ENCODE measurements at regions not wholly inside any gene's neighbourhood (a gene's known extent, or its start where the extent isn't known, plus 50 kb on each side); places are given as distances from the start of the nearest gene placed in this dataset.
"Not testable (repeated sequence)": the region's sequence is repeated elsewhere in the genome, so short reads cannot be mapped to it uniquely, and the experiment has no call there.

GRCh38 chr16:86850670-86851069 lies 272.3 kb downstream of the FOXL1 start:
- Mint-ChIP-seq H3K4me3 (no peak overlapping the region), H3K36me3 (no peaks in the 10 kb centered on the region), H3K9me3 (peaks cover 1% of the 10 kb centered on the region), H3K4me1 (no peaks in the 10 kb centered on the region), H3K27ac (no peak overlapping the region), H3K27me3 (peaks cover 3% of the 10 kb centered on the region)
- no peak for DNase-seq
- CTCF ChIA-PET, result no interaction called here

- Mint-ChIP-seq H3K27me3 (peaks cover 3% of the 10 kb centered on the region), H3K27ac (no peak overlapping the region), H3K36me3 (no peaks in the 10 kb centered on the region), H3K4me3 (no peak overlapping the region), H3K9me3 (no peaks in the 10 kb centered on the region), H3K4me1 (no peaks in the 10 kb centered on the region)
- DNase-seq, result no peak
- CTCF ChIA-PET, result no interaction called here
Observed at GRCh38 chr16:86852135-86852534, 273.8 kb downstream of the FOXL1 start.

DNA sequence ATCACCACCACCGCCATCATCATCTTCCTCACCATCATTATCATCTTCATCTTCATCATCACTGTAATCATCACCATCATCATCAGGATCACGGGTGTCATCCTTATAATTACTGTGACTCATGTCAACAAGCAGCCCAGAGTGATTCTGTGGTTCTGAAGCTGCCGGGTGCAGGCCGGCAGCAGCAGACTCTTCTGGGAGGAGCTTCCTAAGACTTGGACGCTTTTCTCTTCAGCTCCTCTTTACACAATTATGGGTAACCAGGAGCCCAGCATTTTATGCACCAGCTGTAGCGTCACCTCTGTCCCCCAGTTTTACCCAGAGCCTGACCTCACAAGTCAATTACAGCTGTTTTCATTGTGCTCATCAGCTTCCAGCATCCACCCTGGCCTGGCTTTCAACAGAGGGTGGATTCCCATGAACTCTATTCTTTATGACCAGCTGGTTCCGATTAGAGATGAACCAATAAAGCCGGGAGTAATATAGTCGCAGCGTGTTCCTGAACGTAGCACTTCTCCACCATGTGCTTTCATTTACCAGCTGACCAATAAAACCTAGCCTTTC lies 275.8 kb downstream of the FOXL1 start:
- no peak overlapping the region for H3K27ac Mint-ChIP-seq
- CTCF ChIA-PET, result no interaction called here
- peaks cover 3% of the 10 kb centered on the region for H3K27me3 Mint-ChIP-seq
- no peak for DNase-seq
- H3K36me3 Mint-ChIP-seq, result no peaks in the 10 kb centered on the region
- H3K9me3 Mint-ChIP-seq, result no peaks in the 10 kb centered on the region
- no peaks in the 10 kb centered on the region for H3K4me1 Mint-ChIP-seq
- H3K4me3 Mint-ChIP-seq, result no peak overlapping the region

DNA sequence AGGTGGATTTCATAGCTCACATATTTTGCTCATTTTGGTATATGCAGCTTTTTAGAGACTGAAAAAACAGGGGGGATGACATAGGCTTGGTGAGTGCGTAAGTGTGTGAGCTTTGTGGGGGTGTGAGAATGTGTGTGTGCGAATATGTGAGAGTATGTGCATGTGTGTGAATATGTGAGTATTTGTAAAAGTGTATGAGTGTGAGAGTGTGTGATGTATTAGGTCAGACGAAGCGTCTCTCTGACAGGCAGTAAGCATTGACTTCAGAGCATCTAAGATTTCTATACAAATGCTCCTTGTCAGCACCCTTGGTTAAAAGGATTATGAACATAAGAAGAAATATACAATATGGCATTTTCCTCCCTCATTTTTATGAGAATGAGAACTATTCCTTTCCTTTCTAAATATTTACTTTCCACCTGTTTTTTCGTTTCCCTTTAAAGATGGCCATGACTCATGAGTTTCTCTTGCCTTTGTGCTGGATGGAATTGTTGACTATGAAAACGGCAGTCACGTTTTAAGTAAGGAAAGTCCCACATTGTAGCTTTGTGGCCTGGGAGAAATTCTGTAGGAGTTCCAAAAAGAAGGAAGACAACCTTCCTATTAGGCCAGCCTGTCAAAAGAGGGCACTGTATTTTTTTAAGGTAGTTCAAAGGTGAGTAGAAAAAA lies 276.4 kb downstream of the FOXL1 start:
- no peaks in the 10 kb centered on the region for H3K9me3 Mint-ChIP-seq
- DNase-seq, result no peak
- CTCF ChIA-PET, result no interaction called here
- peaks cover 3% of the 10 kb centered on the region for H3K27me3 Mint-ChIP-seq
- no peaks in the 10 kb centered on the region for H3K36me3 Mint-ChIP-seq
- no peak overlapping the region for H3K27ac Mint-ChIP-seq
- no peak overlapping the region for H3K4me3 Mint-ChIP-seq
- H3K4me1 Mint-ChIP-seq, result no peaks in the 10 kb centered on the region

DNA sequence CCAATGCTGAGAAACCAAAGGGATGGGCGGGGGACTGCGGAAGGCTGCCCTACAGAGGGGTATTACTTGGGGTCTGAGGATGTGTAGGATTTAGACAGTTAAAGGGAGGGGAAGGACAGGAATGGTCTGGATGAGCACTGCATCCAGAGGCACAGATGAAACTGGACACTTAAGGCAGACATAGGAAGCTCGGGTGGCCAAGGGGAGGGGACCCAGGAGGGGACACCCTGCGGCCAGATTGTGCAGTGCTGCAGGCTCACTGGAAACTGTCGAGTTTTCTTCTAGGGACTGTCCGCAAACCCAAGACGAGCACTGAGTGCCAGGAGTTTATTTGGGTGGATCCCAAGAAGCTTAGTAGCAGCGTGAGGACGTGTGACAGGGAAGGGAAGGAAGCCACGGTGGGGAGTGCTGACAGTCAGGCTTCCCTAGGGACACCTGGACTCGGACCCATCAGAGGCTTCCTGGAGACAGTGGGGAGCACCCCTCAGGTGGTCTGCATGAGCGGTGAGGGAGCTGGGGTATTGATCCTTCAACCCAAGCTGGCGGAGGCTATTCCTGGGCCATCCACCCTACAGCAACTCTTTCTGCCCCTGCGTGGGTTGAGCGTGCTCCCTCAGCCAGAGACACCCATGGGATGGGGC lies 278.7 kb downstream of the FOXL1 start:
- Mint-ChIP-seq H3K27me3 (no peaks in the 10 kb centered on the region), H3K27ac (no peak overlapping the region), H3K36me3 (no peaks in the 10 kb centered on the region), H3K4me3 (no peak overlapping the region), H3K4me1 (no peaks in the 10 kb centered on the region), H3K9me3 (no peaks in the 10 kb centered on the region)
- DNase-seq, result no peak
- CTCF ChIA-PET, result no interaction called here

GRCh38 chr16:86857807-86858206 lies 279.5 kb downstream of the FOXL1 start:
- Mint-ChIP-seq H3K36me3 (no peaks in the 10 kb centered on the region), H3K4me3 (no peak overlapping the region), H3K27me3 (no peaks in the 10 kb centered on the region), H3K27ac (no peak overlapping the region), H3K9me3 (no peaks in the 10 kb centered on the region), H3K4me1 (no peaks in the 10 kb centered on the region)
- CTCF ChIA-PET, result no interaction called here
- DNase-seq, result no peak

DNA sequence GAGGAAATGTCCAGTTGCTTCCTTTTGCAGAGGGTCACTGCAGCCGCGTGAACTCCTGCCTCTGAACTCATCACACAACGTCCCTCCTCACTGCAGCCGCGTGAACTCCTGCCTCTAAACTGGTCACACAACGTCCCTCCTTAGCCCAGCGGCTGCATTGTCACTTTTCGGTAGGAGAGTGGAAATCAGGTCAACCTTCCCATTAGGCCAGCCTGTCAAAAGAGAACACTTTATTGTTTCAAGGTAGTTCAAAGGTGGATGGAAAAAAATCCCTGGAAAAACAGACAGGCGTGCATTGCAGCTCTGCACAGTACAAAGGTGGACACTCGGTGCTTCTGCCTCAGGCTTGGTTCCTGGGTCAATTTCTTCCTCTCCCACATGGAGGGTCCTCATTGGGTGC lies 280.2 kb downstream of the FOXL1 start:
- CTCF ChIA-PET, result no interaction called here
- Mint-ChIP-seq H3K27me3 (no peaks in the 10 kb centered on the region), H3K4me3 (no peak overlapping the region), H3K27ac (no peak overlapping the region), H3K36me3 (no peaks in the 10 kb centered on the region), H3K4me1 (no peaks in the 10 kb centered on the region), H3K9me3 (no peaks in the 10 kb centered on the region)
- no peak for DNase-seq

DNA sequence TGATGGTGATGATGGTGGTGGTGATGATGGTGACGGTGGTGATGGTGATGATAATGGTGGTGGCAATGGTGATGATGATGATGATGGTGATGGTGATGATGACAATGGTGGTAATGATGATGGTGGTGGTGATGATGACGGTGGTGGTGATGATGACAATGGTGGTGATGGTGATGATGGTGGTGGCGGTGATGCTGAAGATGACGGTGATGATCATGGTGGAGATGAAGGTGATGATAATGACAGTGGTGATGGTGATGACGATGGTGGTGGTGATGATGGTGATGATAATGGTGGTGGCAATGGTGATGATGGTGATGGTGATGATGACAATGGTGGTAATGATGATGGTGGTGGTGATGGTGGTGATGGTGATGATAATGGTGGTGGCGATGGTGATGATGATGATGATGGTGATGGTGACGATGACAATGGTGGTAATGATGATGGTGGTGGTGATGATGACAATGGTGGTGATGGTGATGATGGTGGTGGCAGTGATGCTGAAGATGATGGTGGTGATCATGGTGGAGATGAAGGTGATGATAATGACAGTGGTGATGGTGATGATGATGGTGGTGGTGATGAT lies 283.0 kb downstream of the FOXL1 start:
- H3K36me3 Mint-ChIP-seq, CTCF ChIA-PET, H3K9me3 Mint-ChIP-seq, H3K27me3 Mint-ChIP-seq, H3K4me1 Mint-ChIP-seq, DNase-seq, H3K27ac Mint-ChIP-seq, H3K4me3 Mint-ChIP-seq: not testable (repeated sequence)

DNA sequence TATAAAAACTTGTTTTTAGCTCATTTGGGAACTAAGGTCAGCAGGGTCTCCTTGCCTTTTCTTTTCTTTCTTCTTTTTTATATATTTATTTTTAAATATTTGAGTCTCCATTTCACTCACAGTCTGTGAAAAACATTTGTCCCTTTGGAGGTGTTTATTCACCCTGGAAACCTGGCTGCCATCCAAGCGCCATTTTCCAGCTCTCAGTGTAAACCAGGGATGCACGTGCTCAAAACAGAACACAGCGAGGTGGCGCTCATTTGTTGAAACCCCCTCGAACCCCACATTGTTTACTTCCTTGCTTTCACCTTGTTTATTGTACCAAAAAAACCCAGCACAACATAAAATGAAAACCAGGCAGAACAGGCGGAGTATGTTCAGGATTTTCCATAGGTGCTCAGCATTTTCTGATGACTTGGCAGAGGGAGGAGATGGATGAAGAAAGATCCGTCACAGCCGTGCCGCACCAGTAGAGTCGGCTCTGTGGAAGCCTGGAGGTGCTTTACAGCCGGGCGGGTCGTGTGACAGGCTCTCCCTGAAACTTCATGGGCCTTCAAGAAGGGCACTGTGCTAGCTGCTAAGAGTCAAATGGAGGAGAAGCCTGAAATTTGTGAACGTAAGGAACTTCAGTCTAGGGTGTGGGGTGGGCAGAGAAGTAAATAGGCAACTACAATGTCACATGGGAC lies 284.4 kb downstream of the FOXL1 start:
- peaks cover 3% of the 10 kb centered on the region for H3K9me3 Mint-ChIP-seq
- H3K4me1 Mint-ChIP-seq, result no peaks in the 10 kb centered on the region
- DNase-seq, result no peak
- CTCF ChIA-PET, result no interaction called here
- H3K27me3 Mint-ChIP-seq, result no peaks in the 10 kb centered on the region
- no peak overlapping the region for H3K4me3 Mint-ChIP-seq
- no peaks in the 10 kb centered on the region for H3K36me3 Mint-ChIP-seq
- H3K27ac Mint-ChIP-seq, result no peak overlapping the region

DNA sequence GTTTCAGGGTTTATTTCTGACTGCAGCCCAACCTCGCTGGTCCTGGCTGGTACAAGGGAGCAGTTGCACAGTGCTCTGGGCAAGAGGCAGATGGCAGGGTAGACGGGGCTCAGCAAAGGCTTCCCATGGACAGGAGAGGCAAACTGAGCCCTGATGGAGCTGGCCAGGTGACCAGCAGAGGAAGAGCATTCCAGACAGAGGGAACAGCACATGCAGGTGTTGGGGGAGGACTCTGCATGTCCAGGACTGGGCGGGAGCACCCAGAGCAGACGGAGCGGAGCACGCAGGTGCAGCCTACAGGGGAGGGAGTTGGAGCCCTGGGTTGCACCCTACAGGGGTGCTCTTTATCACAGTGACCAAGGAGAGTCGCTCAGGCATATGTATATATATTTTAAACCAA lies 285.3 kb downstream of the FOXL1 start:
- Mint-ChIP-seq H3K27me3 (no peaks in the 10 kb centered on the region), H3K4me1 (no peaks in the 10 kb centered on the region), H3K27ac (no peak overlapping the region), H3K36me3 (no peaks in the 10 kb centered on the region), H3K9me3 (peaks cover 3% of the 10 kb centered on the region), H3K4me3 (no peak overlapping the region)
- CTCF ChIA-PET, result no interaction called here
- no peak for DNase-seq

GRCh38 chr16:86864586-86864985 lies 286.2 kb downstream of the FOXL1 start:
- Mint-ChIP-seq H3K4me3 (no peak overlapping the region), H3K27ac (no peak overlapping the region), H3K27me3 (no peaks in the 10 kb centered on the region), H3K36me3 (no peaks in the 10 kb centered on the region), H3K9me3 (peaks cover 3% of the 10 kb centered on the region), H3K4me1 (no peaks in the 10 kb centered on the region)
- DNase-seq, result no peak
- CTCF ChIA-PET, result no interaction called here

DNA sequence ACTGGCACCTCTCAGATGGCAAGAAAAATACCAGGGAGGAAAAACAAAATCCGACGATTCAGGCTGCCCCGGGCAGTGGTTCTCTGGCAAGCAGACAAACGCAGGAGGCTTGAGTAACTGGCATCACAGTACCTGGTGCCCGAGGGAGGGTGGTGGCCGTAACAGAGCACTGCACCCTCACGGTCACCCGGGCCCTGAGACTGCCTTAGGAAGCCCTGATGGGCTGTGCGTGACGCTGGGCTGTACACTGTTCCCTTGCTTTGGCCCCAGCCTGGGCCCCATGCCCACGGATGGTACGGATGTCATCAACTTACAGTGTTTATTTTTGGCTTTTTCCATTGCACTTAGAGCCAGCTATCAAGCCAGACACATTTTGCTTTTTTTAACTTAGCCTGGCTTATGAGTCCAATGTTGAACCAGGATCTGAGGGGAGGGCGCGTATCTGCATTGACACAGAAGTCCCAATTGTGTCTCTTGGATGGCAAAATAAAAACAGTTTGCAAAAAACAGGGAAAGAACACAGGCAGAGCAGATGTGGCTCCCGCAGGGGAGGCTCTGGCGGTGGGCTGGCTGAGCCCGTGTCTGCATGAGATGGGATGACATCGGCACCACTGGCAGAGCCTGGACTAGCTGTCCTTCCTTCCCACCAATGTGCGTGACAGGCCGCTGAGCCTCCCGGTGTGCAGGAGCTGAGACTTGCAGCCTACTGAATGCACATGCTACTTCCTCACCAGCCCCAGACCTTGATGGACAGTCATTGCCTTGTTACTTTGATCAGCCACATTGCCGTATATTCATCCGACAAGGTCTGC lies 287.7 kb downstream of the FOXL1 start:
- Mint-ChIP-seq H3K36me3 (no peaks in the 10 kb centered on the region), H3K27me3 (no peaks in the 10 kb centered on the region), H3K27ac (no peak overlapping the region), H3K9me3 (peaks cover 3% of the 10 kb centered on the region), H3K4me3 (no peak overlapping the region), H3K4me1 (no peaks in the 10 kb centered on the region)
- CTCF ChIA-PET, result no interaction called here
- DNase-seq, result no peak

DNA sequence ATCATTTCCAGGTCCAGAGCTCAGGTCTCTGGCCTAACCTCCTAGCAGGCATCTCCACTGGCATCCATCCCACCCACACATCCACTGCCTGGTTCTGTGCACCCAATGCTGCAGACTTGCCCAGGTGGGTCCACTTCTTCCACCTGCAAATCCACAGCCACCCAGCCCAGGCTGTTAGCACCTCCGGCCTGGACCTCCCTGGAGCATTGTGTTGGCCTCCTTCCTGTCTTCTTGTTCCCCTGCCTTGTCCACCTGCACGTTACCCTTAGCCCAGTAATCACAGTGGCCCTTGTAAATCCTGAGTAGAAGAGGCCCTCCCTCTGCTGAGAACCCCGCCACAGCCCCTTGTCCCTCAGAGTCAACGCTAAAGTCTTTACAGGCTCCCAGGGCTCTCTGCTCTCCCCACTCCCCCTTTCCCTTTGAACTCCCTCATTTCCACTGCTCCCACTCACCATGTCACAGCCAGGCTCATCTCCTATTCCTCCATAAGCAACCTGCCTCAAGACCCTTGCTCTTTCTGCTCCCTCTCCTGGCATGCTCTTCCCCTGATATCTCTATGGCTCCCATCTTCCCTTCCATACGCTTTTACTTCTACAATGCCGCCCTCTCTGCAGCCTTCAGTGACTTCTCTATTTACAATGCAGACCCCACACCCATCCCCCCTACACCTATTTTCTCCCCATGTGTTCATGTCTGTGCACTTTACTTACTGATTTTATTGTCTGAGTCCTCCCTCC lies 288.8 kb downstream of the FOXL1 start:
- H3K27ac Mint-ChIP-seq, result no peak overlapping the region
- CTCF ChIA-PET, result no interaction called here
- no peaks in the 10 kb centered on the region for H3K27me3 Mint-ChIP-seq
- no peak for DNase-seq
- peaks cover 3% of the 10 kb centered on the region for H3K9me3 Mint-ChIP-seq
- H3K4me3 Mint-ChIP-seq, result no peak overlapping the region
- no peaks in the 10 kb centered on the region for H3K36me3 Mint-ChIP-seq
- no peaks in the 10 kb centered on the region for H3K4me1 Mint-ChIP-seq

DNA sequence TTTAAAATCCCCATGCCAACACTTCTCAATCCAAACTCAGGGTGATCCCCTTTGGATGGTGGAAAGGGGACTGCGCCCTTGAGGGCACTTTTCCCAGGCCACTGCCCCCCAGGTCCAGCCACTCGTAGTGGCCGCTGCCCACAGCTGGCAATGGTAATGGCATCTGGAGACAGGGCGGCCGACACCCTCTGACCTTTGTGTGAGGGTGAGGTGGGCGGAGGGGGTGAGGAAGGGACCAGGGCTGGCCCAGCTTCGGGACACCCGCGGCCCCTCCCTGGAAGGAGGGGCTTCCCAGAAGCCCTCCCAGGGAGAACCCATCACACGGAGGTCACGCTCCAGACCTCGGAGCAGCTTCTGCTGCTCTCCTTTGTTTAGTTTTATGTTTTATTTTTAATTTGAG lies 289.7 kb downstream of the FOXL1 start:
- Mint-ChIP-seq H3K4me3 (no peak overlapping the region), H3K9me3 (peaks cover 3% of the 10 kb centered on the region), H3K27me3 (no peaks in the 10 kb centered on the region), H3K27ac (no peak overlapping the region), H3K4me1 (no peaks in the 10 kb centered on the region), H3K36me3 (no peaks in the 10 kb centered on the region)
- CTCF ChIA-PET, result no interaction called here
- DNase-seq, result no peak
